Endothelial cell (in vitro differentiated cells): ENCODE measurements at regions not wholly inside any gene's neighbourhood (a gene's known extent, or its start where the extent isn't known, plus 50 kb on each side); places are given as distances from the start of the nearest gene placed in this dataset.

Experiments used
- DNase-seq: peaks from one replicate; pipeline ENCODE4 v3.0.0; 2021; ENCODE audit warnings: low spot score
- H3K27ac Mint-ChIP-seq: one replicate; pipeline ENCODE4 v1.8.0; 2021; ENCODE audit warnings: mixed read lengths, inconsistent platforms; ENCODE audit not compliant: unreplicated experiment
- H3K27me3 Mint-ChIP-seq: one replicate; pipeline ENCODE4 v1.8.0; 2021; ENCODE audit warnings: mild to moderate bottlenecking, moderate library complexity, mixed read lengths, inconsistent platforms; ENCODE audit not compliant: unreplicated experiment
- H3K36me3 Mint-ChIP-seq: one replicate; pipeline ENCODE4 v1.8.0; 2021; ENCODE audit warnings: mild to moderate bottlenecking, low read depth, mixed read lengths, inconsistent platforms; ENCODE audit not compliant: unreplicated experiment
- H3K4me1 Mint-ChIP-seq: one replicate; pipeline ENCODE4 v1.8.0; 2021; ENCODE audit warnings: mild to moderate bottlenecking, mixed read lengths, inconsistent platforms; ENCODE audit not compliant: unreplicated experiment
- H3K4me3 Mint-ChIP-seq: one replicate; pipeline ENCODE4 v1.8.0; 2021; ENCODE audit warnings: mild to moderate bottlenecking, mixed read lengths, inconsistent platforms; ENCODE audit not compliant: unreplicated experiment
- H3K9me3 Mint-ChIP-seq: one replicate; pipeline ENCODE4 v1.8.0; 2021; ENCODE audit warnings: mixed read lengths, inconsistent platforms; ENCODE audit not compliant: unreplicated experiment
- CTCF ChIP-seq: fragments of 200-600 bp; sonication (generic); IDR thresholded peaks from one replicate; pipeline ENCODE4 v1.5.0; 2021; ENCODE audit warnings: antibody characterized with exemption; ENCODE audit not compliant: unreplicated experiment

GRCh38 chr11:21659961-21660360, 532.9 kb upstream of the ANO5 start:
- Mint-ChIP-seq H3K9me3 (no peaks in the 10 kb centered on the region), H3K27me3 (no peaks in the 10 kb centered on the region), H3K36me3 (no peaks in the 10 kb centered on the region), H3K4me3 (no peak overlapping the region), H3K4me1 (no peaks in the 10 kb centered on the region), H3K27ac (no peak overlapping the region)
- no peak for TF ChIP-seq CTCF
- DNase-seq = no peak

DNA sequence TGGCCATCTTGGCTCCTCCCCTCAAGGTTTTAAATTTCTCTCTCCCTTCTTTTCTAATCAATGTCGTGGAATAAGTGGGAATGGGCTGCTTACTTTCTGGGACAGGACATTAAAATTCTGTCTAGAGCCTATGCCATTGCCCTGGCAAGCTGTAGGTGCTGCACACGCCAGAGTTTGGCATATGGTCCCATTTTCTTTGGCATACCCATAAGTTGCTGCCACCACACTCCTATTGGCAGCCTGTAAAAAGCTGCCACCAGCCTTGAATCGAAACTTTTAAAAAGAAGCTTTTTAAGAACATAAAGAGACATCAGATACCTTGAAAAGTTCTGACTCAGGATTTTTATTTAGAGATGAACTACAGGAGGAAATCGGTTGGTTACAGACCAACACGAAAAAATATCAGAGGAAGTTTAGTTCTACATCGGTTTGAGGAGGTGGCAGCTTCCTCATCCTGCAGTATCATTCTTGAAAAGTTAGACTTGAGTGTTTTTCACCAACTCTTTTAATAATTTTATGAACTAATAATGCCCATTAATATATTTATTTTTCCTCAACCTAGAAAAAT, 517.8 kb upstream of the ANO5 start:
- no peak for DNase-seq
- TF ChIP-seq CTCF = no peak
- Mint-ChIP-seq H3K27ac (no peak overlapping the region), H3K36me3 (peaks cover 3% of the 10 kb centered on the region), H3K4me1 (no peaks in the 10 kb centered on the region), H3K27me3 (peaks cover 4% of the 10 kb centered on the region), H3K4me3 (peak overlapping the region; percentile 25), H3K9me3 (no peaks in the 10 kb centered on the region)

DNA sequence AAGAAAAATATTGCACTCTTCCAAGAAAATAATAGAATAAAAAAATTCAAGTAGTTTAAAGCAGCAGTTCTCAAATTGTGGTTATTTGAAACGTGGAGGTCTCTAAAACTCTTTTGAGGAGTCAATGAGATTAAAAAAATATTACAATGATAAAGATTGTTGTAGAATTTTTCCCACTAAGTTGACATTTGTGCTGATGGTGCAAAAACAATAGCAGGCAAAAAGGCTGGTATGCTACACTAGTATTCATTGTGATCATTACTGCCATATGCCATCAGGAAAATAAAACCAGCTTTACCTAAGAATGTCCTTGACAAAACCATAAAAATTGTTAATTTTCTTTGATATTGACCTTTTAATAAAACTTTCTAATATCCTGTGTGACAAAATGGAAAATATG, 505.2 kb upstream of the ANO5 start:
- Mint-ChIP-seq H3K4me1 (no peaks in the 10 kb centered on the region), H3K4me3 (no peak overlapping the region), H3K27ac (no peak overlapping the region), H3K27me3 (no peaks in the 10 kb centered on the region), H3K36me3 (no peaks in the 10 kb centered on the region), H3K9me3 (no peaks in the 10 kb centered on the region)
- TF ChIP-seq CTCF = no peak
- no peak for DNase-seq

DNA sequence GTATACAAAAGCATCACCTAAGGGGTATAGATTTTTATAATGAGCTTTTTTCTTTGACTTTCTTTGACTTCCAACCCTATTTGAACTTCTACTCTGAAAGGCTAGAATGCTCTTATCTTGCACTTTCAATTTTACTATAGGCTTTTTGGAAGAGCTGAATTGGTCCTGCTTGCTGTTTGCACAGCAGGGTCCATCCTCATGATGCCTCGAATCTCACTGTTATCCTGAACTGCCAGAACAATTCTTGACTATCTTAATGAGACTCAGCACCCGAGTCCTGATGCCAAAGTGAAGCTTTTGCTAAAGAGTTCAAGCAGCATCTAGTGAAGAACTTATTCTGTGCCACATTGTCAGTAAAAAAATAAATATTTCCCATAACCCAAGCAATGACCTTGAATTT, 488.3 kb upstream of the ANO5 start:
- Mint-ChIP-seq H3K9me3 (no peaks in the 10 kb centered on the region), H3K4me3 (no peak overlapping the region), H3K4me1 (no peaks in the 10 kb centered on the region), H3K36me3 (no peaks in the 10 kb centered on the region), H3K27ac (no peak overlapping the region), H3K27me3 (no peaks in the 10 kb centered on the region)
- TF ChIP-seq CTCF = no peak
- no peak for DNase-seq

DNA sequence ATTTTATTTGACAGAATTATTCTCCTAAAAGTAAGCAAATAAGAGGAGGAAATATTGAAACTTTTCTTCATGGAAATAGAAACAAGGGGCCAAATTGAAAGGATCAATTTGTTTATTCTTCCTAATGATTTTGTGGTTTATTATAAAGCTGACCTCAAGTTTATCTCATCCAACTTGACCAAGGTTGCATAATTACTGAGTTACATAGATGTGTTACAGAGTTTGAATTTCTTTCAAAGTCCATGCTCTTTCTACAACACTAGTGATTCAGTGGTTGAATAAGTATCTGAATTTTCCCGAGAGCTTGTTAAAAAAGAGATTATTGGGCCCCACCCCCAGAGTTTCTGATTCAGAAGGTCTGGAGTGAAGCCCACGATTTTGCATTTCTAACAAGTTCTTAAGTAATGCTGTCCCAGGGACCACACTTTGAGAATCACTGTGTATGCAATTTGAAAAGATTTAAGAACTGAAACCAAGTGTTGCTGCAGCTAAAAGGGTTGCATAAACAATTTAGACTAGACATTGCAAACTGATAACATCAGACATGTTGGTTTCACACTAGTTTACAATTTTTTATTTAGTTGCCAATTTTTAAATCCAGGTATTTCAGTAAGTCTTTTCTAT, 485.7 kb upstream of the ANO5 start:
- Mint-ChIP-seq H3K36me3 (no peaks in the 10 kb centered on the region), H3K27ac (no peak overlapping the region), H3K27me3 (no peaks in the 10 kb centered on the region), H3K4me3 (no peak overlapping the region), H3K4me1 (no peaks in the 10 kb centered on the region), H3K9me3 (no peaks in the 10 kb centered on the region)
- TF ChIP-seq CTCF = no peak
- DNase-seq = no peak
